SU-DHL-6 (cell line): ENCODE measurements at regions not wholly inside any gene's neighbourhood (a gene's known extent, or its start where the extent isn't known, plus 50 kb on each side); places are given as distances from the start of the nearest gene placed in this dataset.
"Not testable (repeated sequence)": the region's sequence is repeated elsewhere in the genome, so short reads cannot be mapped to it uniquely, and the experiment has no call there.

ENCODE experiments used
- EZH2phosphoT487 ChIP-seq: fragments of 200-600 bp; sonication (generic), shearing (Covaris generic); conservative IDR thresholded peaks from 2 replicates; pipeline ENCODE4 v1.6.1; 2018; ENCODE audit warnings: mild to moderate bottlenecking, antibody characterized with exemption, low read length, moderate library complexity, mixed read lengths
- TF ChIP-seq, protein P1 (sequence below): fragments of 200-600 bp; sonication (generic); IDR thresholded peaks from one replicate; pipeline ENCODE4 v1.5.1; 2017; ENCODE audit warnings: antibody characterized with exemption, mild to moderate bottlenecking, low read length, moderate library complexity; ENCODE audit not compliant: insufficient read depth, poor library complexity, severe bottlenecking

- TF ChIP-seq, protein P1, sequence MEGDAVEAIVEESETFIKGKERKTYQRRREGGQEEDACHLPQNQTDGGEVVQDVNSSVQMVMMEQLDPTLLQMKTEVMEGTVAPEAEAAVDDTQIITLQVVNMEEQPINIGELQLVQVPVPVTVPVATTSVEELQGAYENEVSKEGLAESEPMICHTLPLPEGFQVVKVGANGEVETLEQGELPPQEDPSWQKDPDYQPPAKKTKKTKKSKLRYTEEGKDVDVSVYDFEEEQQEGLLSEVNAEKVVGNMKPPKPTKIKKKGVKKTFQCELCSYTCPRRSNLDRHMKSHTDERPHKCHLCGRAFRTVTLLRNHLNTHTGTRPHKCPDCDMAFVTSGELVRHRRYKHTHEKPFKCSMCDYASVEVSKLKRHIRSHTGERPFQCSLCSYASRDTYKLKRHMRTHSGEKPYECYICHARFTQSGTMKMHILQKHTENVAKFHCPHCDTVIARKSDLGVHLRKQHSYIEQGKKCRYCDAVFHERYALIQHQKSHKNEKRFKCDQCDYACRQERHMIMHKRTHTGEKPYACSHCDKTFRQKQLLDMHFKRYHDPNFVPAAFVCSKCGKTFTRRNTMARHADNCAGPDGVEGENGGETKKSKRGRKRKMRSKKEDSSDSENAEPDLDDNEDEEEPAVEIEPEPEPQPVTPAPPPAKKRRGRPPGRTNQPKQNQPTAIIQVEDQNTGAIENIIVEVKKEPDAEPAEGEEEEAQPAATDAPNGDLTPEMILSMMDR = not testable (repeated sequence)
- not testable (repeated sequence) for TF ChIP-seq EZH2phosphoT487
Measured at GRCh38 chr7:6882321-6882721, 56.2 kb upstream of the CCZ1B start.
